Suprapubic skin (tissue), 3 donors: ENCODE measurements at regions not wholly inside any gene's neighbourhood (a gene's known extent, or its start where the extent isn't known, plus 50 kb on each side); places are given as distances from the start of the nearest gene placed in this dataset.

Source experiments
- EP300 ChIP-seq: sonication (generic); formaldehyde crosslinking; IDR thresholded peaks from one replicate; pipeline ENCODE4 v1.6.1; 2017; ENCODE audit warnings: antibody characterized with exemption
- POLR2A ChIP-seq, 2 donors: fragments of 450-650 bp; IDR thresholded peaks; one replicate each; pipeline ENCODE4 v1.6.1; 2017; ENCODE audit warnings: antibody characterized with exemption in 2 of 2, mild to moderate bottlenecking in 2 of 2, moderate library complexity in 2 of 2
- TF ChIP-seq, protein P1 (sequence below), 2 donors: fragments of 200-600 bp in 1 of 2; fragments of 450-650 bp in 1 of 2; sonication (generic) in 1 of 2; IDR thresholded peaks; one replicate each; pipeline ENCODE4 v1.5.1; 2016 to 2019; ENCODE audit warnings: antibody characterized with exemption in 2 of 2, mild to moderate bottlenecking in 1 of 2, moderate library complexity in 1 of 2

DNA sequence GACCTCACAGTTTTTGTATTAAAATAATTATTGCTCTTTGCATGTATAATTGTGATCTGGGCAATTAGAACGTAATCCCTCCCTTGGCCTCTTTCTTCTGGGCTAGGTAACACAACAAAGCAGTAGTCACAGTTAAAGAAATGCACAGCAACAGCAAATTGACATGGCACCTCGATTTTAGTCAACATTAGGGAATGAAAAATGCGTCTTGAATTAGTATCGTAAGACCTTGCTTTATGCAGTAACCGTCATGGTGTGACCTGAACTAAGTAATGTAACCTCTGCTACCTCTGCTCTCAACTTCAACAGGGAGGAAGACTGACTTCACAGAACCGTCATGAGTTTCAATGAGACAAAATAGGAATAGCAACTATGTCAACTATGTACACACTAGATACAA, 265.4 kb upstream of the MAF start:
- TF ChIP-seq, protein P1, sequence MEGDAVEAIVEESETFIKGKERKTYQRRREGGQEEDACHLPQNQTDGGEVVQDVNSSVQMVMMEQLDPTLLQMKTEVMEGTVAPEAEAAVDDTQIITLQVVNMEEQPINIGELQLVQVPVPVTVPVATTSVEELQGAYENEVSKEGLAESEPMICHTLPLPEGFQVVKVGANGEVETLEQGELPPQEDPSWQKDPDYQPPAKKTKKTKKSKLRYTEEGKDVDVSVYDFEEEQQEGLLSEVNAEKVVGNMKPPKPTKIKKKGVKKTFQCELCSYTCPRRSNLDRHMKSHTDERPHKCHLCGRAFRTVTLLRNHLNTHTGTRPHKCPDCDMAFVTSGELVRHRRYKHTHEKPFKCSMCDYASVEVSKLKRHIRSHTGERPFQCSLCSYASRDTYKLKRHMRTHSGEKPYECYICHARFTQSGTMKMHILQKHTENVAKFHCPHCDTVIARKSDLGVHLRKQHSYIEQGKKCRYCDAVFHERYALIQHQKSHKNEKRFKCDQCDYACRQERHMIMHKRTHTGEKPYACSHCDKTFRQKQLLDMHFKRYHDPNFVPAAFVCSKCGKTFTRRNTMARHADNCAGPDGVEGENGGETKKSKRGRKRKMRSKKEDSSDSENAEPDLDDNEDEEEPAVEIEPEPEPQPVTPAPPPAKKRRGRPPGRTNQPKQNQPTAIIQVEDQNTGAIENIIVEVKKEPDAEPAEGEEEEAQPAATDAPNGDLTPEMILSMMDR (IDR thresholded peaks at IDR 0.05): no peak
- no peak for TF ChIP-seq POLR2A (IDR thresholded peaks at IDR 0.05)
- no peak for TF ChIP-seq EP300
